ENCODE measurements at regions not wholly inside any gene's neighbourhood (a gene's known extent, or its start where the extent isn't known, plus 50 kb on each side); places are given as distances from the start of the nearest gene placed in this dataset.

DNA sequence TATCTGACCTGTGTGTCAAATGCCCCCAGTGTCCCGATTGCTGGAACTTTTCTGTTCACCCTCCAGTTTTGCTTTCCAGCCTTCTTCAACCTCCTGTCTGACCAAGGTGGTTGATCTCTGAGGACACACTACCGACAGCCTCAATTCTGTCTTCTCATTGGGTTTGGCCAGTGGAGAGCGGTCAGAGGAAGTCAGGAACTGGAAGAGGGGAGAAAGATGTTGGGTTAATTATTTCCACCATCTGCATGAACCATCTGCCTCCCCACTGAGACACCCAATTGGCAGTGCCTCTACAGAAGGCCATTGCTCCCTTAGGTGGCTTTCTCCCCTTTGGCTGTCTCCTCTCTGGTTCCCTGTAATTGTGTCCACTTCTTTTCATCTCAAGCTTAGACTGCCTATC is 154.3 kb upstream of the RAI14 start:
- H3K4me3 ChIP-seq (replicated peaks; ENCODE audit: low read depth, low read length), result no peak overlapping the region
- DNase-seq (ENCODE audit: low read depth), result no peak
- TF ChIP-seq, protein P1, sequence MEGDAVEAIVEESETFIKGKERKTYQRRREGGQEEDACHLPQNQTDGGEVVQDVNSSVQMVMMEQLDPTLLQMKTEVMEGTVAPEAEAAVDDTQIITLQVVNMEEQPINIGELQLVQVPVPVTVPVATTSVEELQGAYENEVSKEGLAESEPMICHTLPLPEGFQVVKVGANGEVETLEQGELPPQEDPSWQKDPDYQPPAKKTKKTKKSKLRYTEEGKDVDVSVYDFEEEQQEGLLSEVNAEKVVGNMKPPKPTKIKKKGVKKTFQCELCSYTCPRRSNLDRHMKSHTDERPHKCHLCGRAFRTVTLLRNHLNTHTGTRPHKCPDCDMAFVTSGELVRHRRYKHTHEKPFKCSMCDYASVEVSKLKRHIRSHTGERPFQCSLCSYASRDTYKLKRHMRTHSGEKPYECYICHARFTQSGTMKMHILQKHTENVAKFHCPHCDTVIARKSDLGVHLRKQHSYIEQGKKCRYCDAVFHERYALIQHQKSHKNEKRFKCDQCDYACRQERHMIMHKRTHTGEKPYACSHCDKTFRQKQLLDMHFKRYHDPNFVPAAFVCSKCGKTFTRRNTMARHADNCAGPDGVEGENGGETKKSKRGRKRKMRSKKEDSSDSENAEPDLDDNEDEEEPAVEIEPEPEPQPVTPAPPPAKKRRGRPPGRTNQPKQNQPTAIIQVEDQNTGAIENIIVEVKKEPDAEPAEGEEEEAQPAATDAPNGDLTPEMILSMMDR (IDR thresholded peaks at IDR 0.05; ENCODE audit: low read length, missing control alignments), result no peak

DNA sequence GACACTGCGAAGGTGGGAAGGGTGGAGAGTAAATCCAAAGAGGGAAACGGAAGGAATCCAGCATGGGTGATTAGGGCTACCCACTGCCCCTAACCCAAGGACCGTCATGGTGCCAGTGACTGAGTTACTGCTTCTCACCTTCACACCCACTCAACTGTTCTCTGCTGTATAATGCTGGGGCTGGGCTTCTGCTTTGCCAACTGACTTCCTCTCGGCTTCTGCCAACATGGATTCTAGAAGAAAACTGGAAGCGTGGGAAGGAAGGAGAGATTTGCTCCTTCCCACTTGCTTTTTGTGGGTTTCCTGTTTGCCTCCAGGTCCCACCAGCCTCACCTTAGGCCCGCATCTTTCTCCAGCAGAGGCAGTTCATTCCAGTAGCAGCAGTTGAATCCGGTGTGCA is 153.5 kb upstream of the RAI14 start:
- H3K4me3 ChIP-seq (replicated peaks; ENCODE audit: low read depth, low read length), result no peak overlapping the region
- TF ChIP-seq, protein P1 (IDR thresholded peaks at IDR 0.05; ENCODE audit: low read length, missing control alignments), result no peak
- DNase-seq (ENCODE audit: low read depth), result no peak

DNA sequence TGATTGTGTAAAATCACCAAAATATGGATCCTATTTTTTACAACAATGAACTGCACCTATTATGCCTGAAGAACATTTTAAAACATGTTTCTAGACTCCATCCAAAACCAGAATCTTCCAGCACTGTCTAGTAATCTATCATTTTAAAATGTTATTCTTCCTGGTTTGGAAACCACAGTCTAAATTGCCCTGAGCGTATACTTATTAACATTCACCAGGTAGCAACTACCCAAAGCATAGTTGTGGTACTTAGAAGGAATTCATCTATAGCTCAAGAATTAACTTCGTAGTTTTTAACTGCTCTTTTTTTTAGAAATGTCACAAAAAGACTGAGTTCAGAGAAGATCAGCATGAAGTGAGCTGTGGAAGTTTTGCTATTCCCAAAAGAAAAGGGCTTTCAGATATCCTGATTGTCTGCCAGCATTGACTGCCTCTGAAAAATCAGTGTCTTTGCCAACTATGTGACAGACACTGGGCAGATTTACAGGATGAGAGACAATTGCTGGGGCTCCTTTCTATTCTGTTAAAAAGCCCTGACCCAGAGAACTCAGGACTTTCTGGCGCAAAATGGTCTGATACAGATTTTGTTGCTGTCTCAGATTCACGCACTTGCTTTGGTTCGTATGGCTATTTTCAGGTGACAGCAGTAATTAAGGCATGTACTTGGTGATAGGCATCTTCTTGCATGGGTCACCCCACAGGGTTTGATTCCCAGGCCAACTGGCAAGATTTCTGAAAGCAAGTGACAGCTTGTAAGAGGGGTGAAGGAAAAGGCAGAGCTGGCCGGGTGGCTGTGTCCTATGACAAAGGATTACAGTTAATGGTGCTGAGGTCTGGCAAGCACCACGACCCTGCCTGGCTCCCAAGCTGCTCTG is 152.5 kb upstream of the RAI14 start:
- TF ChIP-seq, protein P1 (IDR thresholded peaks at IDR 0.05; ENCODE audit: low read length, missing control alignments), result no peak
- no peak for DNase-seq (ENCODE audit: low read depth)
- no peak overlapping the region for H3K4me3 ChIP-seq (replicated peaks; ENCODE audit: low read depth, low read length)

DNA sequence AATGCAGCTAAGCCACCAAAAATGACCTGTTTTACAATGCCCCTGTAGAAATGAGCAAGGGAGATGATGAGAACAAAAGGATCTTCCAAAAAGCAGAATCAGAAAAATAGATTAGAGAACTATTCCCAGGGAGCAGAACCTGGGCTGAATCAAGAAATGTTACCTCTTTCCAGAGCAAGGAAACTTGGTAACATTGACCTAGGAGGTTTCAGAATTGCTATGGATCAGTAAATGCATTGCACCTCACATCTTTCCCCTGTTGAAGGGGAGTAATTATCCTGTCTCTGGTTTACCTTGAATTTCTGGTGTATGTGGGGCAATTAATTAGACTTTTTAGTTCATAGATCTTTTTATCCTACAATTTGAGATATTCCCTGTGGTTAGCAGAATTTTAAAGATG is 151.2 kb upstream of the RAI14 start:
- no peak overlapping the region for H3K4me3 ChIP-seq (replicated peaks; ENCODE audit: low read depth, low read length)
- DNase-seq (ENCODE audit: low read depth), result no peak
- TF ChIP-seq, protein P1 (IDR thresholded peaks at IDR 0.05; ENCODE audit: low read length, missing control alignments), result no peak

DNA sequence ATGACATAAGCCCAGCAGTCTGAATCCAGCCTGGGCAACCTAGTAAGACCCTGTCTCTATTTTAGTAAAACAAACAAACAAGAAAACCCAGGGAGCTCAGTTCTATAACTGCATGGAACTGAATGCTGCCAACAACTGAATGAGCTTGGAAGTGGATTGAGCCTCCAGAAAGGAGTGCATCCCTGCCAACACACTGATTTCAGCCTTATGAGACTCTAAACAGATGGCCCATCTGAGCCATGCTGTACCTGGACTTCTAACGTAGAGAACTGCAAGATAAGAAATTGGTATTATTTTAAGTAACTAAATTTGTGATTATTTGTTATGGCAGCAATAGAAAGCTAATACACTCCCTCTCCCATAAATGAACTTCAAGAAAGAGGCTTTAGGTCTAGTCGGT is 150.4 kb upstream of the RAI14 start:
- no peak overlapping the region for H3K4me3 ChIP-seq (replicated peaks; ENCODE audit: low read depth, low read length)
- DNase-seq (ENCODE audit: low read depth), result no peak
- TF ChIP-seq, protein P1 (IDR thresholded peaks at IDR 0.05; ENCODE audit: low read length, missing control alignments), result no peak

DNA sequence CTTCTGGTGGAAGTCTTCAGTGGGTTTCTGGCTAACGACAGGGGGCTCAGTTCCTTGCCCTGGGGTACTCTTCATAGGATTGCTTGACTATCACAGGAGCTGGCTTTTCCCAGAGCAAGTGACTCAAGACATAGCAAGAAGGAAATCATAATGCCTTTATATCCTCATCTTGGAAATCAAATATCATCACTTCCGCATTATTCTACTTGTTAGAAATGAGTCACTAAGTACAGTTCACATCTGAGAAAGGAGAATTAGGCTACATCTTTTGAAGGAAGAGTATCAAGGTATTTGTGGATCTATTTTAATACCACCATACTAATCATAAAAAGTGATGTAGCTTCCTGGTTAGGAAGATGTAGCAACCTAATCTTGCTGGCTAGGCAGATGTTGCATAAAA is 148.2 kb upstream of the RAI14 start:
- no peak overlapping the region for H3K4me3 ChIP-seq (replicated peaks; ENCODE audit: low read depth, low read length)
- TF ChIP-seq, protein P1 (IDR thresholded peaks at IDR 0.05; ENCODE audit: low read length, missing control alignments), result no peak
- DNase-seq (ENCODE audit: low read depth), result no peak

DNA sequence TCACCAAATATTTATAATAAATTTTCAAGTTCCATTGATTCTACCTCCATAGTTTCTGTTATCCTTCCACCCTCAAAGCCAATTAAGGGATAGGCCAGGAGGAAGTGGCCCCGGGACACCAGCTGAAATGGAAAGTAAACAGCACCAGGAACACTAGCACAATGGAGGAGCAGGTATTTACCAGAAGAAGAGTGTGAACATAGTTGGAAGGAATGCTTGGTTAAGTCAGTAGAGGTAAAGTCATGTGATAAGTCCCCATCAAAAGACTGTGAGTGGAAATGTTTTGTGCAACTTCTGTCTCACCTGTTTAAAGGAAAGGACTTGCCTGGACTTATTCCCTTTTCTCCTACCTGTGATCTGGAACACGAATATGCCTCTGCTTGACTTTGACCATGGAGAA is 146.7 kb upstream of the RAI14 start:
- DNase-seq (ENCODE audit: low read depth), result no peak
- TF ChIP-seq, protein P1 (IDR thresholded peaks at IDR 0.05; ENCODE audit: low read length, missing control alignments), result no peak
- H3K4me3 ChIP-seq (replicated peaks; ENCODE audit: low read depth, low read length), result no peak overlapping the region

Measured in fibroblast of pulmonary artery (primary cell).